GM21528 (cell line): ENCODE measurements at regions not wholly inside any gene's neighbourhood (a gene's known extent, or its start where the extent isn't known, plus 50 kb on each side); places are given as distances from the start of the nearest gene placed in this dataset.
"Not testable (repeated sequence)": the region's sequence is repeated elsewhere in the genome, so short reads cannot be mapped to it uniquely, and the experiment has no call there.

Experiments
- ATAC-seq: cut with Tn5 transposase; IDR thresholded peaks from one replicate; pipeline ENCODE4 v1.9.1; 2021; ENCODE audit warnings: mild to moderate bottlenecking, moderate library complexity; ENCODE audit not compliant: unreplicated experiment, low FRiP score

- no peak for ATAC-seq
Measured at GRCh38 chr14:41130274-41130673, 476.4 kb upstream of the LRFN5 start.

GRCh38 chr14:41120402-41120801 lies 486.3 kb upstream of the LRFN5 start:
- ATAC-seq, result no peak

GRCh38 chr14:41096131-41096530 lies 510.5 kb upstream of the LRFN5 start:
- ATAC-seq, result no peak

- ATAC-seq, result no peak
Measured at GRCh38 chr14:41087056-41087455, 519.6 kb upstream of the LRFN5 start.

GRCh38 chr14:41073544-41073943 lies 533.1 kb upstream of the LRFN5 start:
- no peak for ATAC-seq

GRCh38 chr14:41072776-41073175 lies 533.9 kb upstream of the LRFN5 start:
- ATAC-seq, result no peak

GRCh38 chr14:41071351-41071750 lies 535.3 kb upstream of the LRFN5 start:
- ATAC-seq, result no peak

- no peak for ATAC-seq
Measured at GRCh38 chr14:41062826-41063225, 543.9 kb upstream of the LRFN5 start.

- no peak for ATAC-seq
Measured at GRCh38 chr14:41055589-41055988, 551.1 kb upstream of the LRFN5 start.

- ATAC-seq, result no peak
Measured at GRCh38 chr14:41051801-41052200, 554.9 kb upstream of the LRFN5 start.

GRCh38 chr14:41047763-41048162 lies 558.9 kb upstream of the LRFN5 start:
- ATAC-seq, result no peak

GRCh38 chr14:41037388-41037787 lies 569.3 kb upstream of the LRFN5 start:
- ATAC-seq, result no peak

- ATAC-seq, result no peak
Measured at GRCh38 chr14:41034969-41035368, 571.7 kb upstream of the LRFN5 start.

- no peak for ATAC-seq
Measured at GRCh38 chr14:41022932-41023331, 583.7 kb upstream of the LRFN5 start.

- ATAC-seq, result no peak
Measured at GRCh38 chr14:41016213-41016612, 590.5 kb upstream of the LRFN5 start.

- no peak for ATAC-seq
Measured at GRCh38 chr14:41000350-41000749, 606.3 kb upstream of the LRFN5 start.

- no peak for ATAC-seq
Measured at GRCh38 chr14:40989260-40989659, 617.4 kb upstream of the LRFN5 start.

- no peak for ATAC-seq
Measured at GRCh38 chr14:40987481-40987880, 619.2 kb upstream of the LRFN5 start.

- ATAC-seq, result no peak
Measured at GRCh38 chr14:40986655-40987054, 620.0 kb upstream of the LRFN5 start.

GRCh38 chr14:40985584-40985983 lies 621.1 kb upstream of the LRFN5 start:
- ATAC-seq, result no peak

- no peak for ATAC-seq
Measured at GRCh38 chr14:40983604-40984003, 623.1 kb upstream of the LRFN5 start.

- ATAC-seq, result no peak
Measured at GRCh38 chr14:40981247-40981646, 625.4 kb upstream of the LRFN5 start.

GRCh38 chr14:40960257-40960656 lies 646.4 kb upstream of the LRFN5 start:
- not testable (repeated sequence) for ATAC-seq
